ENCODE measurements at regions not wholly inside any gene's neighbourhood (a gene's known extent, or its start where the extent isn't known, plus 50 kb on each side); places are given as distances from the start of the nearest gene placed in this dataset.

DNA sequence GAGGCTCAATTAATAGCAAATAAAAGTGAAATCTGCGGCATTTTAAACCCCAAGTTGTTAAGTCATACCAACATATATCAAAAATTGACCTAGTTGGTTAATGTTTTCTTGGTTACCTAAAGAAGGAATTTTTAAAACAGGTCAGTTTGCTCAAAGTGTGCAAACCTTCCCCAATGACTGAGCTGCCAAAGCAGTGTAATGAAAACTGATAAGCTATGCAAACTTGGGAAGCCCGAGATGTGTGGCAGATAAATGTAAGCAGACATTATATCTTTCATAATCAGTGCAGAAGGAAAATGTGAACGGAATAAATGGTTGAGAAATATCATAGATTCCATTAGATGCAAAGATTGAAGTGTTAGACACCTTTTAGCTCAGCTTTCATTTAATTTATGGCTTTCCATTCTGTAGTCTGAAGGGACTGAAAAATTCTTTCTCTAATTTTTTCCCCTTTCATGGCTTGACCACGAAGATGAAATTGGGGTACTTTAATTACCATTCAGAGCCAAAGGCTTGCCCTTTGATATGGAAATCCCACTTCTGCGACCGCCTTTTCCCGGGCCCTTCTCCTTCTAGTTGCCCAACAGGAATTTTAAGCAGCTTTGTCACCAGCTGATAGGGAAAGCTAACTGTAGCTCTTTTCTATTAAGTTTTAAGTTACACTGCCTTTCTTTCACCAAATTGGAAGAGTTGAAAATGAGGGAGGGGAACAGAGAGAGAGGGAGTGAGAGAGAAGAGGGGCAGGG is 306.6 kb upstream of the SOX5 start:
- POLR2A ChIA-PET, result no interaction called here
- CTCF ChIA-PET, result no interaction called here

DNA sequence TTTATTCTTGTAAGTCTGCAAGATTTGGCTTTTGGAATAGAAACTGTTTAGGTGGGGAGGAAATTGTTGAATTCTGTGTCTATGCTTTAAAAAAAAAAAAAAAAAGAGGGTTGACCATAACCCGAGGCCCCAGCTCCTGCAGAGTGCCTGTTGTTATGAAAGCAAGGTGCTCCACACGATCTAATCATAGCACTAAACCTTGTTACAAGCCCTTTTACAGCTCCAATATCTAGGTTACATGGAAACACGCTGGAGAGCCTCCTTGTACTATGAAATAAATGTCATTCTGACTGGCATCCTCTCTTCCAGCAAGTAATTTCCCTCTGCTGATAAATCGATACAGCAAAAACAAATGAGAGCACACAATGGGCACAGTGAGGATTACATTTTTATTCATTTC is 303.1 kb upstream of the SOX5 start:
- H3K4me3 ChIP-seq (ENCODE audit: low read depth, low read length), result no peak overlapping the region
- H3K36me3 ChIP-seq (ENCODE audit: control insufficient read depth, insufficient read depth, low read length), result no peaks in the 10 kb centered on the region
- no peak for DNase-seq (ENCODE audit: low read depth)
- POLR2A ChIA-PET, result no interaction called here
- no peaks in the 10 kb centered on the region for H3K27me3 ChIP-seq (ENCODE audit: control insufficient read depth, insufficient read depth, low read length)
- TF ChIP-seq, protein P1, sequence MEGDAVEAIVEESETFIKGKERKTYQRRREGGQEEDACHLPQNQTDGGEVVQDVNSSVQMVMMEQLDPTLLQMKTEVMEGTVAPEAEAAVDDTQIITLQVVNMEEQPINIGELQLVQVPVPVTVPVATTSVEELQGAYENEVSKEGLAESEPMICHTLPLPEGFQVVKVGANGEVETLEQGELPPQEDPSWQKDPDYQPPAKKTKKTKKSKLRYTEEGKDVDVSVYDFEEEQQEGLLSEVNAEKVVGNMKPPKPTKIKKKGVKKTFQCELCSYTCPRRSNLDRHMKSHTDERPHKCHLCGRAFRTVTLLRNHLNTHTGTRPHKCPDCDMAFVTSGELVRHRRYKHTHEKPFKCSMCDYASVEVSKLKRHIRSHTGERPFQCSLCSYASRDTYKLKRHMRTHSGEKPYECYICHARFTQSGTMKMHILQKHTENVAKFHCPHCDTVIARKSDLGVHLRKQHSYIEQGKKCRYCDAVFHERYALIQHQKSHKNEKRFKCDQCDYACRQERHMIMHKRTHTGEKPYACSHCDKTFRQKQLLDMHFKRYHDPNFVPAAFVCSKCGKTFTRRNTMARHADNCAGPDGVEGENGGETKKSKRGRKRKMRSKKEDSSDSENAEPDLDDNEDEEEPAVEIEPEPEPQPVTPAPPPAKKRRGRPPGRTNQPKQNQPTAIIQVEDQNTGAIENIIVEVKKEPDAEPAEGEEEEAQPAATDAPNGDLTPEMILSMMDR (IDR thresholded peaks at IDR 0.05; ENCODE audit: insufficient read depth, low read depth, low read length), result no peak
- CTCF ChIA-PET, result no interaction called here

More for the DNA sequence above, 306.6 kb upstream of the SOX5 start:
- Histone ChIP-seq H3K27me3 (ENCODE audit: control insufficient read depth, insufficient read depth, low read length) (no peaks in the 10 kb centered on the region), H3K36me3 (ENCODE audit: control insufficient read depth, insufficient read depth, low read length) (no peaks in the 10 kb centered on the region), H3K4me3 (ENCODE audit: low read depth, low read length) (no peak overlapping the region)
- DNase-seq (ENCODE audit: low read depth), result no peak
- TF ChIP-seq, protein P1 (IDR thresholded peaks at IDR 0.05; ENCODE audit: insufficient read depth, low read depth, low read length), result no peak

DNA sequence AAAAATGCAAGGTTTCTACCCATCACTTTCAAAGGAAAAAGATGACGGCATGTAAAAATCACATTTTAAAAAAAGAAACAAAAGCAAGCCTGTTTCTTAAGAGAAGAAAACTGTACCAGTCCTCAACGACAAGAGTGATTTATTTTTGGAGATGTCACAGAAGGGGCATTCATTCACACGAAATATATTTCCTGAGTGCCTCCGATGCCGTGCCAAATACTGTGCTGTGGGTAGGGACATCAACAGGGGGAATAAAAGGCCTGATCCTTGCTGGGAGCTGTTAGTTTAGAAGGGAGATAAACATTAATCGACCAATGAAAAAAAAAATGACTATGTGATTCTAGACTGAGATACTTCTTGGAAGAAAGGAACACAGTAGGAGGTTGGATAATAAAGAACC is 297.5 kb upstream of the SOX5 start:
- no peaks in the 10 kb centered on the region for H3K27me3 ChIP-seq (ENCODE audit: control insufficient read depth, insufficient read depth, low read length)
- POLR2A ChIA-PET, result no interaction called here
- TF ChIP-seq, protein P1 (IDR thresholded peaks at IDR 0.05; ENCODE audit: insufficient read depth, low read depth, low read length), result no peak
- H3K4me3 ChIP-seq (ENCODE audit: low read depth, low read length), result no peak overlapping the region
- H3K36me3 ChIP-seq (ENCODE audit: control insufficient read depth, insufficient read depth, low read length), result no peaks in the 10 kb centered on the region
- DNase-seq (ENCODE audit: low read depth), result no peak
- CTCF ChIA-PET, result no interaction called here

DNA sequence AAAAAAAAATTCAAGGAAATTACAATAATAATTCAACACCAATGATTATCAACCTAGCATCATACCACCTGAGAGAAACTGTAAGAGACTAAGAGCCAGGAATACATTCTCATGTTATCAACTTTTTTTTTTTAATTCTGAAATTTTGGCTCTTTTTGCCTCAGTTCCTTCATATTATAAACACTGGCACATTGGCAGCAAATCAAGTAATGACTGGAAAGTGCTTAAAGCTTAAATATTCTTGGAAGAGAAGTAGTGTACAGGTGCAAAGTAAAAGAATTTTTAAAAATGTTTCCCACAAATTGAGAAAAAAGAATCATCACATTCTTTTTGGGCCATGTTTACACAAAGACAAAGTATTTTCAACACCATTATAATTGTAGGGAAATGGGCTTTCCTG is 296.9 kb upstream of the SOX5 start:
- DNase-seq (ENCODE audit: low read depth), result no peak
- CTCF ChIA-PET, result no interaction called here
- TF ChIP-seq, protein P1 (IDR thresholded peaks at IDR 0.05; ENCODE audit: insufficient read depth, low read depth, low read length), result no peak
- no peaks in the 10 kb centered on the region for H3K27me3 ChIP-seq (ENCODE audit: control insufficient read depth, insufficient read depth, low read length)
- H3K4me3 ChIP-seq (ENCODE audit: low read depth, low read length), result no peak overlapping the region
- no peaks in the 10 kb centered on the region for H3K36me3 ChIP-seq (ENCODE audit: control insufficient read depth, insufficient read depth, low read length)
- POLR2A ChIA-PET, result no interaction called here

DNA sequence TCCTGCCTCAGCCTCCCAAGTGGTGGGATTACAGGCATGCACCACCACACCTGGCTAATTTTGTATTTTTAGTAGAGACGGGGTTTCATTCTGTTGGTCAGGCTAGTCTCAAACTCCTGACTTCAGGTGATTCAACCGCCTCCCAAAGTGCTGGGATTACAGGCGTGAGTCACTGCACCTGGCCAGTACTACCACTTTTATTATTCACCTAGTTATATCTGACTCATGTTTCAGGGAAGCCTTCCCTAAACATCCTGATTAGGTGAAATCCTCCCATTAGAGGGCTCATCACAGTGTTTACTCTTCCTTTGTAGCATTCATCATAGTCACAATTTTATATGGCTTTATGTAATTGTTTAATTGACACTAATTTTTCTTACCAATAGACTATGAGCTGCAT is 295.3 kb upstream of the SOX5 start:
- Histone ChIP-seq H3K4me3 (ENCODE audit: low read depth, low read length) (no peak overlapping the region), H3K27me3 (ENCODE audit: control insufficient read depth, insufficient read depth, low read length) (no peaks in the 10 kb centered on the region), H3K36me3 (ENCODE audit: control insufficient read depth, insufficient read depth, low read length) (no peaks in the 10 kb centered on the region)
- TF ChIP-seq, protein P1 (IDR thresholded peaks at IDR 0.05; ENCODE audit: insufficient read depth, low read depth, low read length), result no peak
- DNase-seq (ENCODE audit: low read depth), result no peak
- CTCF ChIA-PET, result no interaction called here
- POLR2A ChIA-PET, result no interaction called here
